ENCODE measurements at regions not wholly inside any gene's neighbourhood (a gene's known extent, or its start where the extent isn't known, plus 50 kb on each side); places are given as distances from the start of the nearest gene placed in this dataset.

DNA sequence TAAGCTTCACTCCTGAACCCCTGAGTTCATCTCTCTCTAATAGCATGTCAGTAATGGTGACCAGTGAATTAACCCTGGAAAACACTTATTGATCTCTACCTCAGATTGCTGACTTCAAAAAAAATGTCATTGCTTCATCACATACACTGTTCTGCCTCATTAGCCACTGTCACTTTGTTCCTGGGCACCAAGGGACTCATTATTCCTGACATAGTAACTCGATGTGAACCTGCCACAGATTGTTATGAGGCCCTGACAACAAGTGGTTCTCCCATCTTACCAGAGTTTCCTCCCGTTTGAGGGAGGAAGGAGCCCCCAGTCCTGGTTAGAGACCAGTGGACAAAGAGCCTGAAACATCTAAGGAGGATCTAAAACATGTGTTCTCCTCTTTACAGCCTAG lies 403.3 kb upstream of the SMIM21 start:
- Histone ChIP-seq H3K36me3 (ENCODE audit: low read depth, missing control alignments) (no peaks in the 10 kb centered on the region), H3K27ac (no peak overlapping the region), H3K27me3 (no peaks in the 10 kb centered on the region), H3K4me3 (no peak overlapping the region), H3K4me1 (no peaks in the 10 kb centered on the region), H3K9me3 (no peaks in the 10 kb centered on the region)
- TF ChIP-seq, protein P1, sequence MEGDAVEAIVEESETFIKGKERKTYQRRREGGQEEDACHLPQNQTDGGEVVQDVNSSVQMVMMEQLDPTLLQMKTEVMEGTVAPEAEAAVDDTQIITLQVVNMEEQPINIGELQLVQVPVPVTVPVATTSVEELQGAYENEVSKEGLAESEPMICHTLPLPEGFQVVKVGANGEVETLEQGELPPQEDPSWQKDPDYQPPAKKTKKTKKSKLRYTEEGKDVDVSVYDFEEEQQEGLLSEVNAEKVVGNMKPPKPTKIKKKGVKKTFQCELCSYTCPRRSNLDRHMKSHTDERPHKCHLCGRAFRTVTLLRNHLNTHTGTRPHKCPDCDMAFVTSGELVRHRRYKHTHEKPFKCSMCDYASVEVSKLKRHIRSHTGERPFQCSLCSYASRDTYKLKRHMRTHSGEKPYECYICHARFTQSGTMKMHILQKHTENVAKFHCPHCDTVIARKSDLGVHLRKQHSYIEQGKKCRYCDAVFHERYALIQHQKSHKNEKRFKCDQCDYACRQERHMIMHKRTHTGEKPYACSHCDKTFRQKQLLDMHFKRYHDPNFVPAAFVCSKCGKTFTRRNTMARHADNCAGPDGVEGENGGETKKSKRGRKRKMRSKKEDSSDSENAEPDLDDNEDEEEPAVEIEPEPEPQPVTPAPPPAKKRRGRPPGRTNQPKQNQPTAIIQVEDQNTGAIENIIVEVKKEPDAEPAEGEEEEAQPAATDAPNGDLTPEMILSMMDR (IDR thresholded peaks at IDR 0.05), result no peak
- TF ChIP-seq POLR2A (IDR thresholded peaks at IDR 0.05), result no peak
- intact Hi-C loops (cut with DNase I; ENCODE audit: low total_unique reads), result no loop called here
- 71 to 72% methylated on average over 2 of the region's 2 CpGs for WGBS, 2 donors
- no peak for DNase-seq

DNA sequence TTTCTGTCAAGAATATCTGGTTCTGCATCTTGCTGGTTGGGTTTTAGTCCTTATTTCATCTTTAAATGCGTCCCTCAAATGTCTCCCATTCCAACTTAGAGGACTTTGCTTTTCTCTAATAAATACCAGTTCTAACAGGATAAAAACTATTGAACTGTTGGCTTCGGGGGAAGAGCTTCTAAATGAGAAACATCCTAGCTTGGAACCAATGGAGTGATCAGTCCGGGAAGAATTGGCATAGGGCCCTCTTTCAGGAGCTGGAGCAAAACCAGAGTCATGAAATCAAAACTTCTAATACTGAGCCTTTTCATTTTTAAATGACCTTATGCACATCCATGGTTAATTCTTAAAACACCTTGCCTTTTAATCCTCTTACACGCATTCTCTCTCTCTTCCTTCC lies 401.6 kb upstream of the SMIM21 start:
- TF ChIP-seq, protein P1 (IDR thresholded peaks at IDR 0.05), result no peak
- no peak for TF ChIP-seq POLR2A (IDR thresholded peaks at IDR 0.05)
- WGBS, 2 donors, result 80 to 83% methylated on average over 4 of the region's 4 CpGs
- no peaks in the 10 kb centered on the region for H3K9me3 ChIP-seq
- no peaks in the 10 kb centered on the region for H3K27me3 ChIP-seq
- H3K27ac ChIP-seq, result no peak overlapping the region
- intact Hi-C loops (cut with DNase I; ENCODE audit: low total_unique reads), result no loop called here
- no peaks in the 10 kb centered on the region for H3K4me1 ChIP-seq
- H3K36me3 ChIP-seq (ENCODE audit: low read depth, missing control alignments), result no peaks in the 10 kb centered on the region
- no peak for DNase-seq
- H3K4me3 ChIP-seq, result no peak overlapping the region

DNA sequence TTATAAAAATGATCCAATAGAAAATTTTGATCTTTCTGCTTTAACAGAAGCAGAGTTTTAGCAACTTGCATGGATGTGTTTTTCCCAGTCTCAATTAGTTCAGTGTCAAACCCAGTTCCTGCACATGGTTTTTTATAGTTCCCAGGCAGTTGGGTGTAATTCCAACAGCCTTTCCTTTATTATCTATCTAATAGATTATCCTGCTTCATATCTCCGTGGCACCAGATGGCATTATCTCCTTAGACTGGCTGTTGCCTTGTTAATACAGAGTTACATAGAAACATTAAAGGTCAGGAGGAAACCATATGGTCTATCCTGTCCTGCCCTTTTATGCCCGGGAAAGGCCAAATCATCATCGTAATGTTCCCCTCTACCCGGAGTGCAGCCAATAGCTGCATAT lies 400.9 kb upstream of the SMIM21 start:
- no peaks in the 10 kb centered on the region for H3K4me1 ChIP-seq
- TF ChIP-seq POLR2A (IDR thresholded peaks at IDR 0.05), result no peak
- TF ChIP-seq, protein P1 (IDR thresholded peaks at IDR 0.05), result no peak

DNA sequence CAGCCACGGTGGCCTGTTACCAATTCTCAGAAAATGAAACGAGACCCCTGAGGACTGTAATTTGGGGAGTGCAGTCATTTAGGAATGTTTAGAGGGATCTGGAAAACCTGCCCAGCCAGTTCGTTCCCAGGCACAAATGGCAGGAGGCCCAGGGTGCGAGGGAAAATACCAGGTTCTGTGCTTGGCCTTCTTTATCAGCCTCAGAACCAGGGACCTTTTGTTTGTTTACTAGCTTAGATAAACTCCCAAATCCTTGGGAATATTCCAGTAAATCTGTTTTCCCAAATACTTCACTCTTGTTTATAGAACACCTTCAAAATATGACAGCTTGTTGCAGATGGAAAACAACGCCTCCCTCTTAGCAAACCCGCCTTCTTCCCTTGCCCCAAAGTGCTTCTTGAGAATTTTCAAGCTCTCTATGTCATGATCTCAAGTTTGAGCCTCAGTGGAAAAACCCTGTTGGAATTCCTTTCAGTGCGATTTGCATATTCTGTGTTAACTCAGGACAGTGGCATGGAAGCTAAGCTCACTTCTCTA lies 400.3 kb upstream of the SMIM21 start:
- no peak for TF ChIP-seq POLR2A (IDR thresholded peaks at IDR 0.05)
- TF ChIP-seq, protein P1 (IDR thresholded peaks at IDR 0.05), result no peak
- no peak for DNase-seq
- Histone ChIP-seq H3K4me1 (no peaks in the 10 kb centered on the region), H3K36me3 (ENCODE audit: low read depth, missing control alignments) (no peaks in the 10 kb centered on the region), H3K4me3 (no peak overlapping the region), H3K9me3 (no peaks in the 10 kb centered on the region), H3K27me3 (no peaks in the 10 kb centered on the region), H3K27ac (no peak overlapping the region)
- 66 to 85% methylated on average over 7 of the region's 7 CpGs for WGBS, 2 donors
- intact Hi-C loops (cut with DNase I; ENCODE audit: low total_unique reads), result no loop called here

More for the DNA sequence above, 400.9 kb upstream of the SMIM21 start:
- Histone ChIP-seq H3K36me3 (ENCODE audit: low read depth, missing control alignments) (no peaks in the 10 kb centered on the region), H3K27ac (no peak overlapping the region), H3K9me3 (no peaks in the 10 kb centered on the region), H3K4me3 (no peak overlapping the region), H3K27me3 (no peaks in the 10 kb centered on the region)
- intact Hi-C loops (cut with DNase I; ENCODE audit: low total_unique reads), result no loop called here
- no peak for DNase-seq
- 63 to 70% methylated on average over 4 of the region's 4 CpGs for WGBS, 2 donors

DNA sequence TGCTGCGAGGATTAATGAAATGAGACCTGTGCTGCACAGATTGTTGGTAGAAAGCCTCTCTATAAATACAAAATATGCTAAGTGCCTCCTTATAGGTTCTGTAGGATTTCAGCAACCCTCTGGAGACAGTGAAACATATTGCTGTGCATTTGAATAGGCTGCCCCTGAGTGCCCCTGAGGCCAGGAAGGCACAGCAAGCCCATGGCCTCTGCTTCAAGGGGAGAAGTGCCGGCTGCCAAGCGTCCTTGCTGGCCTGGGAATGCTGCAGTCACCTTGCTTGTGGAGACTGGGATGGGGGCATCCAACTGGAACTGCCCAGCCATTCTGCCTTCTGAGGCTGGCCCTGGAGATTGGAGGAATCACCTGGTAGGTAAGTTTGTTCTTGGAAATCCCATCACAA lies 397.2 kb upstream of the SMIM21 start:
- intact Hi-C loops (cut with DNase I; ENCODE audit: low total_unique reads), result no loop called here
- 91 to 100% methylated on average over 1 to 3 of the region's 3 CpGs for WGBS, 2 donors
- no peak overlapping the region for H3K27ac ChIP-seq

More for the DNA sequence above, 397.2 kb upstream of the SMIM21 start:
- TF ChIP-seq, protein P1 (IDR thresholded peaks at IDR 0.05), result no peak
- no peak for TF ChIP-seq POLR2A (IDR thresholded peaks at IDR 0.05)
- Histone ChIP-seq H3K36me3 (ENCODE audit: low read depth, missing control alignments) (no peaks in the 10 kb centered on the region), H3K4me1 (no peaks in the 10 kb centered on the region), H3K4me3 (no peak overlapping the region), H3K27me3 (no peaks in the 10 kb centered on the region), H3K9me3 (no peaks in the 10 kb centered on the region)
- no peak for DNase-seq
